Right lobe of liver (tissue), 4 donors: ENCODE measurements at regions not wholly inside any gene's neighbourhood (a gene's known extent, or its start where the extent isn't known, plus 50 kb on each side); places are given as distances from the start of the nearest gene placed in this dataset.

Source experiments
- CTCF ChIP-seq, 4 donors: fragments of 200-600 bp in 3 of 4; fragments of 450-650 bp in 1 of 4; IDR thresholded peaks; one replicate each; pipeline versions ENCODE4 v1.5.1 to v1.8.0; 2016 to 2022; ENCODE audit warnings: antibody characterized with exemption in 4 of 4, mild to moderate bottlenecking in 2 of 4
- POLR2A ChIP-seq: fragments of 450-650 bp; IDR thresholded peaks from one replicate; pipeline ENCODE4 v1.6.1; 2017; ENCODE audit warnings: antibody characterized with exemption, mild to moderate bottlenecking
- donor health status: DM: no; HTN: no; CAD: no.
- donor health status: DM: no; HTN: no; CAD: no.
- donor health status: DM: no; HTN: yes; CAD: no.

- no peak for TF ChIP-seq CTCF (IDR thresholded peaks at IDR 0.05)
- no peak for TF ChIP-seq POLR2A
These were observed 121.7 kb upstream of the TSHZ3 start for GRCh38 chr19:31470952-31471351.
